ENCODE measurements at regions not wholly inside any gene's neighbourhood (a gene's known extent, or its start where the extent isn't known, plus 50 kb on each side); places are given as distances from the start of the nearest gene placed in this dataset.

GRCh38 chr14:71675126-71675899 is 256.9 kb upstream of the RGS6 start (continued):
- TF ChIP-seq ZNF655 (CRISPR knock-in tag; IDR thresholded peaks at IDR 0.05) = no peak
- no peak for TF ChIP-seq MTA3 (IDR thresholded peaks at IDR 0.05; ENCODE audit: borderline replicate concordance)
- TF ChIP-seq CTCFL (IDR thresholded peaks at IDR 0.05; ENCODE audit: borderline replicate concordance, insufficient read depth, low read depth, low read length, poor library complexity, severe bottlenecking) = no peak

- in situ Hi-C loops (cut with MboI) = no loop called here
- Histone ChIP-seq H4K20me1 (replicated peaks; ENCODE audit: control insufficient read depth, insufficient read depth, low read length) (no peaks in the 10 kb centered on the region), H3K9me3 (replicated peaks; ENCODE audit: control insufficient read depth, insufficient read depth, low read depth, low read length) (no peaks in the 10 kb centered on the region), H3K9ac (ENCODE audit: insufficient read depth in 1 of 2, low read depth in 2 of 2, low read length in 2 of 2) (no peak overlapping the region), H3K27me3 (ENCODE audit: control insufficient read depth in 2 of 2, insufficient read depth in 2 of 2, low read length in 2 of 2) (no peaks in the 10 kb centered on the region), H3K4me3 (no peak overlapping the region), H3K36me3 (ENCODE audit: control insufficient read depth, insufficient read depth, low read length) (peaks cover 4% of the 10 kb centered on the region; the same call in 1 of the 3 replicates), H2AFZ (ENCODE audit: low read depth, low read length) (no peak overlapping the region), H3K79me2 (ENCODE audit: control insufficient read depth, insufficient read depth, low read length) (no peaks in the 10 kb centered on the region), H3K4me1 (replicated peaks in 1 of 2; ENCODE audit: control insufficient read depth in 2 of 2, insufficient read depth in 2 of 2, low read length in 2 of 2) (no peaks in the 10 kb centered on the region), H3K4me2 (ENCODE audit: insufficient read depth, low read length) (no peak overlapping the region), H3K27ac (ENCODE audit: extremely low read depth, low read depth, low read length) (no peak overlapping the region), H3K9me1 (ENCODE audit: control insufficient read depth, insufficient read depth, low read length) (no peaks in the 10 kb centered on the region)
- no TSS peak for BruUV-seq (replicated peaks)
- 80% methylated on average over 3 of the region's 5 CpGs for WGBS (ENCODE audit: insufficient coverage, low coverage, missing lambda C conversion rate)
- POLR2A ChIA-PET = no interaction called here
- DNase-seq (ENCODE audit: extremely low read depth in 1 of 4, low spot score in 3 of 4) (no peak), ATAC-seq (no peak), FAIRE-seq (no peak)
- CTCF ChIA-PET (ENCODE audit: low intra/inter-chr PET ratio) = no interaction called here
- intact Hi-C loops (cut with micrococcal nuclease) = no loop called here
- no peak for TF ChIP-seq GMEB1 (CRISPR knock-in tag; IDR thresholded peaks at IDR 0.05)
- no peak for TF ChIP-seq MEF2D (tag; conservative IDR thresholded peaks at IDR 0.05; ENCODE audit: low read depth)
- TF ChIP-seq NONO (IDR thresholded peaks at IDR 0.05; ENCODE audit: low read depth in 2 of 2, low read length in 1 of 2) = no peak
- no peak for TF ChIP-seq CEBPG (CRISPR knock-in tag; IDR thresholded peaks at IDR 0.05)
- TF ChIP-seq CEBPG (tag; conservative IDR thresholded peaks at IDR 0.05 in 1 of 2, IDR thresholded peaks at IDR 0.05 in 1 of 2) = no peak
- no peak for TF ChIP-seq HOXB6 (CRISPR knock-in tag; IDR thresholded peaks at IDR 0.05; ENCODE audit: borderline replicate concordance)
- no peak for TF ChIP-seq NBN (IDR thresholded peaks at IDR 0.05; ENCODE audit: low read depth)
- no peak for TF ChIP-seq ZNF639 (CRISPR knock-in tag; conservative IDR thresholded peaks at IDR 0.05 in 1 of 2, IDR thresholded peaks at IDR 0.05 in 1 of 2)
- no peak for TF ChIP-seq HNRNPK (IDR thresholded peaks at IDR 0.05; ENCODE audit: low read depth, low read length, poor library complexity, severe bottlenecking)
- no peak for TF ChIP-seq MAZ (CRISPR knock-in tag; conservative IDR thresholded peaks at IDR 0.05 in 1 of 2, IDR thresholded peaks at IDR 0.05 in 1 of 2)
Measured at GRCh38 chr14:71675900-71676287, 256.3 kb upstream of the RGS6 start.

Data from K562 (cell line).